Testis (tissue), 2 donors: ENCODE measurements at regions not wholly inside any gene's neighbourhood (a gene's known extent, or its start where the extent isn't known, plus 50 kb on each side); places are given as distances from the start of the nearest gene placed in this dataset.
"Not testable (repeated sequence)": the region's sequence is repeated elsewhere in the genome, so short reads cannot be mapped to it uniquely, and the experiment has no call there.

Source experiments
- DNase-seq: peaks from one replicate; pipeline ENCODE4 v3.0.0-alpha.2; 2019
- H3K27ac ChIP-seq, 2 donors: fragments of 200-600 bp; sonication (generic); one replicate each; pipeline ENCODE4 v1.5.1; 2019
- H3K27me3 ChIP-seq: fragments of 200-600 bp; sonication (generic); one replicate; pipeline ENCODE4 v1.5.1; 2019
- H3K36me3 ChIP-seq: fragments of 200-600 bp; sonication (generic); one replicate; pipeline ENCODE4 v1.5.1; 2017; ENCODE audit warnings: low read depth; ENCODE audit errors: missing control alignments
- H3K4me1 ChIP-seq: fragments of 200-600 bp; sonication (generic); one replicate; pipeline ENCODE4 v1.5.1; 2019
- H3K4me3 ChIP-seq, 2 donors: fragments of 200-600 bp; sonication (generic); one replicate each; pipeline ENCODE4 v1.5.1; 2017 to 2019
- H3K9me3 ChIP-seq: fragments of 200-600 bp; sonication (generic); one replicate; pipeline ENCODE4 v1.5.1; 2017
- POLR2A ChIP-seq: fragments of 450-650 bp; IDR thresholded peaks from one replicate; pipeline ENCODE4 v1.6.1; 2017; ENCODE audit warnings: antibody characterized with exemption, mild to moderate bottlenecking, moderate library complexity
- WGBS, 2 donors: methylation state at CpG; one replicate each; pipeline ENCODE4 v1.1.5; 2018; 5-methylcytosine and 5-hydroxymethylcytosine counted together
- intact Hi-C: fragments of 100-400 bp; cut with DNase I; formaldehyde crosslinking; loops from one replicate; pipeline ENCODE4 v1.15.1; 2023; ENCODE audit warnings: low total_unique reads
- TF ChIP-seq, protein P1 (sequence below), 3 experiments: fragments of 450-650 bp in 2 of 3; fragments of 200-600 bp in 1 of 3; sonication (generic) in 1 of 3; IDR thresholded peaks; one replicate each; pipeline ENCODE4 v1.5.1; 2016 to 2019; ENCODE audit warnings: antibody characterized with exemption in 3 of 3, mild to moderate bottlenecking in 2 of 3, moderate library complexity in 1 of 3

GRCh38 chr10:9126728-9127127 is 1072.2 kb downstream of the GATA3 start:
- no peak for DNase-seq
- Histone ChIP-seq H3K4me1 (no peaks in the 10 kb centered on the region), H3K9me3 (no peaks in the 10 kb centered on the region), H3K36me3 (no peaks in the 10 kb centered on the region), H3K4me3 (no peak overlapping the region), H3K27me3 (no peaks in the 10 kb centered on the region), H3K27ac (no peak overlapping the region)
- intact Hi-C loops: no loop called here
- 77 to 87% methylated on average over 4 of the region's 4 CpGs for WGBS, 2 donors
- TF ChIP-seq, protein P1, sequence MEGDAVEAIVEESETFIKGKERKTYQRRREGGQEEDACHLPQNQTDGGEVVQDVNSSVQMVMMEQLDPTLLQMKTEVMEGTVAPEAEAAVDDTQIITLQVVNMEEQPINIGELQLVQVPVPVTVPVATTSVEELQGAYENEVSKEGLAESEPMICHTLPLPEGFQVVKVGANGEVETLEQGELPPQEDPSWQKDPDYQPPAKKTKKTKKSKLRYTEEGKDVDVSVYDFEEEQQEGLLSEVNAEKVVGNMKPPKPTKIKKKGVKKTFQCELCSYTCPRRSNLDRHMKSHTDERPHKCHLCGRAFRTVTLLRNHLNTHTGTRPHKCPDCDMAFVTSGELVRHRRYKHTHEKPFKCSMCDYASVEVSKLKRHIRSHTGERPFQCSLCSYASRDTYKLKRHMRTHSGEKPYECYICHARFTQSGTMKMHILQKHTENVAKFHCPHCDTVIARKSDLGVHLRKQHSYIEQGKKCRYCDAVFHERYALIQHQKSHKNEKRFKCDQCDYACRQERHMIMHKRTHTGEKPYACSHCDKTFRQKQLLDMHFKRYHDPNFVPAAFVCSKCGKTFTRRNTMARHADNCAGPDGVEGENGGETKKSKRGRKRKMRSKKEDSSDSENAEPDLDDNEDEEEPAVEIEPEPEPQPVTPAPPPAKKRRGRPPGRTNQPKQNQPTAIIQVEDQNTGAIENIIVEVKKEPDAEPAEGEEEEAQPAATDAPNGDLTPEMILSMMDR (IDR thresholded peaks at IDR 0.05): no peak

DNA sequence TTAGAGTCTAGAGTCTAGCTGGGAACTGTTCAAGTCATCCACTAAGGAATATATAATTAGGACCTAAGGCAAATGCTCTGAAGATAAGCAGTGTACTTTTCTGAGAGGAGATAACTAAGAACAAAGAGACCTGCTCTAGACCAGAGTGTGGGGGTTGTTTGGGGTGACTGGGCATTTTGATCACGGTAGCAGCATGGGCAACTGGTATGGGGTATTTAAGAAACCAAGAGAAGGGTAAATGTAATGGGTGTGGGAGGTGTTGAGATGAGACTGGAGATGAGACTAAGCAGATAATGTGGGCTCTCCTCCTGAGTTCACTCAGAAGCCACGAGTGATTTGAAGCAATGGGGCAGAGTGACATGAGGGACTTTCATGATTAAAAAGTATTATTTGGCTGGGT is 1082.9 kb downstream of the GATA3 start:
- Histone ChIP-seq H3K36me3 (no peaks in the 10 kb centered on the region), H3K27ac (no peak overlapping the region), H3K27me3 (no peaks in the 10 kb centered on the region), H3K9me3 (no peaks in the 10 kb centered on the region), H3K4me3 (no peak overlapping the region), H3K4me1 (no peaks in the 10 kb centered on the region)
- no peak for DNase-seq
- intact Hi-C loops: no loop called here
- no peak for TF ChIP-seq POLR2A
- TF ChIP-seq, protein P1 (IDR thresholded peaks at IDR 0.05): no peak
- WGBS, 2 donors: 74 to 78% methylated on average over 2 of the region's 2 CpGs

DNA sequence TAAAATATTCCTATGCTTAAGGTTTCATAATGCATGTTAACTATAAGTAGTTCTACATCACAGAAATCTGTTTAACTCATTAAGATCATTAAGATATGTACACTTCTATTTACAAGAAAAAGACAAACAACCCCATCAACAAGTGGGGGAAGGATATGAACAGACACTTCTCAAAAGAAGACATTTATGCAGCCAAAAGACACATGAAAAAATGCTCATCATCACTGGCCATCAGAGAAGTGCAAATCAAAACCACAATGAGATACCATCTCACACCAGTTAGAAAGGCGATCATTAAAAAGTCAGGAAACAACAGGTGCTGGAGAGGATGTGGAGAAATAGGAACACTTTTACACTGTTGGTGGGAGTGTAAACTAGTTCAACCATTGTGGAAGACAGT is 1084.3 kb downstream of the GATA3 start:
- H3K27me3 ChIP-seq, H3K4me3 ChIP-seq, H3K4me1 ChIP-seq, intact Hi-C loops, H3K27ac ChIP-seq, H3K9me3 ChIP-seq, DNase-seq, H3K36me3 ChIP-seq: not testable (repeated sequence)
- WGBS, 2 donors: 80 to 88% methylated on average over 1 of the region's 1 CpG

- TF ChIP-seq, protein P1 (IDR thresholded peaks at IDR 0.05): no peak
- TF ChIP-seq POLR2A: no peak
- no peaks in the 10 kb centered on the region for H3K27me3 ChIP-seq
- no peak for DNase-seq
- 42 to 43% methylated on average over 3 of the region's 3 CpGs for WGBS, 2 donors
- no peaks in the 10 kb centered on the region for H3K9me3 ChIP-seq
- no peaks in the 10 kb centered on the region for H3K4me1 ChIP-seq
- no peaks in the 10 kb centered on the region for H3K36me3 ChIP-seq
- no peak overlapping the region for H3K4me3 ChIP-seq
- intact Hi-C loops: no loop called here
- no peak overlapping the region for H3K27ac ChIP-seq
Measured at GRCh38 chr10:9140373-9140772, 1085.9 kb downstream of the GATA3 start.

GRCh38 chr10:9147475-9147874 is 1093.0 kb downstream of the GATA3 start:
- intact Hi-C loops: no loop called here
- H3K36me3 ChIP-seq: no peaks in the 10 kb centered on the region
- no peak overlapping the region for H3K4me3 ChIP-seq
- 90 to 93% methylated on average over 6 of the region's 6 CpGs for WGBS, 2 donors
- H3K4me1 ChIP-seq: no peaks in the 10 kb centered on the region
- H3K27me3 ChIP-seq: no peaks in the 10 kb centered on the region
- H3K27ac ChIP-seq: no peak overlapping the region
- no peaks in the 10 kb centered on the region for H3K9me3 ChIP-seq
- no peak for DNase-seq
- TF ChIP-seq, protein P1 (IDR thresholded peaks at IDR 0.05): no peak
- no peak for TF ChIP-seq POLR2A
